HFFc6 (cell line): ENCODE measurements at regions not wholly inside any gene's neighbourhood (a gene's known extent, or its start where the extent isn't known, plus 50 kb on each side); places are given as distances from the start of the nearest gene placed in this dataset.
"Not testable (repeated sequence)": the region's sequence is repeated elsewhere in the genome, so short reads cannot be mapped to it uniquely, and the experiment has no call there.

Source experiments
- DNase-seq: peaks from one replicate; pipeline ENCODE4 v3.0.0-alpha.2; 2018
- H3K27ac Mint-ChIP-seq: 2 replicates; pipeline ENCODE4 v1.8.0; 2020; ENCODE audit warnings: mild to moderate bottlenecking, mixed read lengths
- H3K27me3 Mint-ChIP-seq: 2 replicates; pipeline ENCODE4 v1.8.0; 2021; ENCODE audit warnings: mild to moderate bottlenecking, moderate library complexity, mixed read lengths; ENCODE audit not compliant: insufficient read depth
- H3K36me3 Mint-ChIP-seq: 2 replicates; pipeline ENCODE4 v1.8.0; 2021; ENCODE audit warnings: low read depth, mixed read lengths
- H3K4me1 Mint-ChIP-seq: 2 replicates; pipeline ENCODE4 v1.8.0; 2020; ENCODE audit warnings: low read depth, mixed read lengths
- H3K4me3 Mint-ChIP-seq: 2 replicates; pipeline ENCODE4 v1.8.0; 2020; ENCODE audit warnings: mild to moderate bottlenecking, moderate library complexity, mixed read lengths
- H3K9me3 Mint-ChIP-seq: 2 replicates; pipeline ENCODE4 v1.8.0; 2020; ENCODE audit warnings: mild to moderate bottlenecking, mixed read lengths
- TF ChIP-seq, protein P1 (sequence below): fragments of 200-600 bp; sonication (generic); IDR thresholded peaks from 2 replicates; pipeline ENCODE4 v1.5.0; 2021; ENCODE audit warnings: antibody characterized with exemption, mild to moderate bottlenecking

GRCh38 chr2:128602699-128603101, 284.0 kb upstream of the HS6ST1 start:
- no peaks in the 10 kb centered on the region for H3K36me3 Mint-ChIP-seq
- no peaks in the 10 kb centered on the region for H3K9me3 Mint-ChIP-seq
- DNase-seq: no peak
- H3K27me3 Mint-ChIP-seq: peaks cover 4% of the 10 kb centered on the region
- H3K27ac Mint-ChIP-seq: no peak overlapping the region
- TF ChIP-seq, protein P1, sequence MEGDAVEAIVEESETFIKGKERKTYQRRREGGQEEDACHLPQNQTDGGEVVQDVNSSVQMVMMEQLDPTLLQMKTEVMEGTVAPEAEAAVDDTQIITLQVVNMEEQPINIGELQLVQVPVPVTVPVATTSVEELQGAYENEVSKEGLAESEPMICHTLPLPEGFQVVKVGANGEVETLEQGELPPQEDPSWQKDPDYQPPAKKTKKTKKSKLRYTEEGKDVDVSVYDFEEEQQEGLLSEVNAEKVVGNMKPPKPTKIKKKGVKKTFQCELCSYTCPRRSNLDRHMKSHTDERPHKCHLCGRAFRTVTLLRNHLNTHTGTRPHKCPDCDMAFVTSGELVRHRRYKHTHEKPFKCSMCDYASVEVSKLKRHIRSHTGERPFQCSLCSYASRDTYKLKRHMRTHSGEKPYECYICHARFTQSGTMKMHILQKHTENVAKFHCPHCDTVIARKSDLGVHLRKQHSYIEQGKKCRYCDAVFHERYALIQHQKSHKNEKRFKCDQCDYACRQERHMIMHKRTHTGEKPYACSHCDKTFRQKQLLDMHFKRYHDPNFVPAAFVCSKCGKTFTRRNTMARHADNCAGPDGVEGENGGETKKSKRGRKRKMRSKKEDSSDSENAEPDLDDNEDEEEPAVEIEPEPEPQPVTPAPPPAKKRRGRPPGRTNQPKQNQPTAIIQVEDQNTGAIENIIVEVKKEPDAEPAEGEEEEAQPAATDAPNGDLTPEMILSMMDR: no peak
- no peak overlapping the region for H3K4me3 Mint-ChIP-seq
- no peaks in the 10 kb centered on the region for H3K4me1 Mint-ChIP-seq

DNA sequence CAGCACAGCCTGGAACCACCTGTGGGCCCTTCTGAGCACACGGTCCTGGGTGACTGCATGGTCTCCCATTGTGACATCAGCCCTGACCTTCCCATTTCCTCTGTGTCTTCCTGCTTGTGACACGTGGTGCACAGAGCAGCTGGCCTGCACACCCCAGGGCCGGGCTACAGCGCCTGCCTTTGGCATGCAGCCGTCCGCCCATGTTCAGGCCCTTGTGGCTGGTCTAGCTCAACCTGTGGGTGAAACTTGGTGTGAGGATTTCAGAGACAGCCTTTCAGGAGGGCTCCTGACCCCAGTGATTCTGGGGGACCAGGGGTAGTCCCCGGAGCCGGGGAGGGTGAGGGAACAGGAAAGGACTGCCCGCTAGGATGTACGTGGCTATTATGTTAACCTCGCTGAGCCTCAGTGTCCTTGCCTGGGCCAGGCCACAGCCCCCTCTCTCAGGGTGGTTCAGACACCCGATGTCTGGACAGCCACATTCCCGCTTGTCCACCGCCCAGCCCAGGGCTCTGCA, 284.8 kb upstream of the HS6ST1 start:
- H3K27ac Mint-ChIP-seq: no peak overlapping the region
- H3K4me3 Mint-ChIP-seq: no peak overlapping the region
- H3K27me3 Mint-ChIP-seq: peaks cover 6% of the 10 kb centered on the region
- no peaks in the 10 kb centered on the region for H3K36me3 Mint-ChIP-seq
- no peak for DNase-seq
- no peaks in the 10 kb centered on the region for H3K4me1 Mint-ChIP-seq
- TF ChIP-seq, protein P1: no peak
- H3K9me3 Mint-ChIP-seq: no peaks in the 10 kb centered on the region

DNA sequence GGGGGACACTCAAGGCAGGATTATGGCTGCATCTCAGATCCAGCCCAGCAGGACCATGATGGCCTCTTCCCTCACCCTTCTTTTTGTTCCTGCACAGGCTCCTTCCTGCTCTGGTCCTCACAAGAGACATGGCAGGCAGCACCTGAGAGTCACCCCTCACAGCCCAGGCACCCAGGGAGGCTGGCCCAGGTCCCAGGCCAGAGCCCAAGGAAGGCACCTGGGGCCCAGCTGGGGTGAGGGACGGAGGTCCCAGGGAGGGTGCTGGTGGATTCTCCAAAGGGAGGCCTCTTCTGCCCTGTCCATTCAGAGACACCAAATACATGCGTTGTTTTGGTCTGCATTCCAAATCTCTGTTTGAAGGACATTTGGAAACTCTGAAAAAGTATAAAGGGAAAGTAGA, 285.4 kb upstream of the HS6ST1 start:
- H3K36me3 Mint-ChIP-seq: no peaks in the 10 kb centered on the region
- H3K9me3 Mint-ChIP-seq: no peaks in the 10 kb centered on the region
- no peaks in the 10 kb centered on the region for H3K4me1 Mint-ChIP-seq
- no peak overlapping the region for H3K4me3 Mint-ChIP-seq
- peaks cover 7% of the 10 kb centered on the region for H3K27me3 Mint-ChIP-seq
- H3K27ac Mint-ChIP-seq: no peak overlapping the region
- TF ChIP-seq, protein P1: no peak
- DNase-seq: no peak

DNA sequence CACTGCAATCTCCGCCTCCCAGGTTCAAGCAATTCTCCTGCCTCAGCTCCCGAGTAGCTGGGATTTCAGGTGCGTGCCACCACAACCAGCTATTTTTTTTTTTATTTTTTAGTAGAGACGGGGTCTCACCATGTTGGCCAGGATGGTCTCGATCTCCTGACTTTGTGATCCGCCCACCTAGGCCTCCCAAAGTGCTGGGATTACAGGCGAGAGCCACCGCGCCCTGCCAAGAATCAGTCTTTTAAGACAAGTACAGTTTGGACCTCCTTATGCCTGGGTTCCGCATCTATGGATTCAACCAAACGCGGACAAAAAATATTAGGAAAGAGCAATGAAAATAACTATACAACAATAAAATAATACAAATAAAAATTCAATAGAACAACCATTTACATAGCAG, 285.9 kb upstream of the HS6ST1 start:
- DNase-seq, H3K4me1 Mint-ChIP-seq, H3K27ac Mint-ChIP-seq, H3K9me3 Mint-ChIP-seq, H3K36me3 Mint-ChIP-seq, H3K27me3 Mint-ChIP-seq, H3K4me3 Mint-ChIP-seq: not testable (repeated sequence)

- H3K4me3 Mint-ChIP-seq: no peak overlapping the region
- no peaks in the 10 kb centered on the region for H3K4me1 Mint-ChIP-seq
- no peak overlapping the region for H3K27ac Mint-ChIP-seq
- no peak for DNase-seq
- TF ChIP-seq, protein P1: no peak
- no peaks in the 10 kb centered on the region for H3K36me3 Mint-ChIP-seq
- peaks cover 9% of the 10 kb centered on the region for H3K27me3 Mint-ChIP-seq
- no peaks in the 10 kb centered on the region for H3K9me3 Mint-ChIP-seq
Measured at GRCh38 chr2:128605421-128605820, 286.8 kb upstream of the HS6ST1 start.

DNA sequence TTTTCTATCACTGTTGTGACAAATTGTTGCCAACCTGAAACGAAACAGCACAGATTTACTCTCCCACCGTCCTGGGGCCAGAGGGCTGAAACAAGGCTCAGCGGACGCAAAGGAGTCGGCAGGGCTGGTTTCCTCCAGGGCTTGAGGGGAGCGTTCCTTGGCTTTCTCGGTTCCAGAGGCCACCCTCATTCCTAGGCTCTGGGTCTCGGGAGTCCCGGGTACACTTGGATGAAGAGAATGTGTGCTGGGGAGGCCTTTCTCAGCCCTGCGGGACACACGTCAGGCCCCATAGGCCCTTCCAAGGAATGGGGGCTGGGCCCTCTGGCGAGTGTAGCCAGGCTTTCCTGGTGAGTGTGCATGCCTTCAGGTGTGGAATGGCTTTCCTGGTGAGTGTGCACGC, 287.3 kb upstream of the HS6ST1 start:
- Mint-ChIP-seq H3K36me3 (no peaks in the 10 kb centered on the region), H3K9me3 (no peaks in the 10 kb centered on the region), H3K27ac (no peak overlapping the region), H3K27me3 (peaks cover 9% of the 10 kb centered on the region), H3K4me3 (no peak overlapping the region), H3K4me1 (no peaks in the 10 kb centered on the region)
- TF ChIP-seq, protein P1: no peak
- no peak for DNase-seq
